ENCODE measurements at regions not wholly inside any gene's neighbourhood (a gene's known extent, or its start where the extent isn't known, plus 50 kb on each side); places are given as distances from the start of the nearest gene placed in this dataset.

GRCh38 chr2:239640676-239641578 lies 240.1 kb upstream of the HDAC4 start:
- no peak for DNase-seq

- no peak for DNase-seq
Observed at GRCh38 chr2:239640210-239640609, 239.4 kb upstream of the HDAC4 start.

- no peak for DNase-seq
Observed at GRCh38 chr2:239639421-239640185, 238.8 kb upstream of the HDAC4 start.

GRCh38 chr2:239638376-239638775 lies 237.6 kb upstream of the HDAC4 start:
- no peak for DNase-seq

- DNase-seq, result no peak
Observed at GRCh38 chr2:239636808-239637207, 236.0 kb upstream of the HDAC4 start.

GRCh38 chr2:239634769-239635168 lies 233.9 kb upstream of the HDAC4 start:
- DNase-seq, result no peak

GRCh38 chr2:239630618-239631286 lies 229.9 kb upstream of the HDAC4 start:
- no peak for DNase-seq

- no peak for DNase-seq
Observed at GRCh38 chr2:239629926-239630617, 229.3 kb upstream of the HDAC4 start.

- no peak for DNase-seq
Observed at GRCh38 chr2:239626961-239627592, 226.3 kb upstream of the HDAC4 start.

GRCh38 chr2:239625971-239626734 lies 225.3 kb upstream of the HDAC4 start:
- no peak for DNase-seq

- DNase-seq, result no peak
Observed at GRCh38 chr2:239625156-239625845, 224.5 kb upstream of the HDAC4 start.

GRCh38 chr2:239621611-239622010 lies 220.8 kb upstream of the HDAC4 start:
- no peak for DNase-seq

- no peak for DNase-seq
Observed at GRCh38 chr2:239619369-239619768, 218.5 kb upstream of the HDAC4 start.

GRCh38 chr2:239616729-239617128 lies 215.9 kb upstream of the HDAC4 start:
- DNase-seq, result no peak

- no peak for DNase-seq
Observed at GRCh38 chr2:239612133-239612532, 211.3 kb upstream of the HDAC4 start.

GRCh38 chr2:239611222-239611795 lies 210.5 kb upstream of the HDAC4 start:
- DNase-seq, result no peak

- no peak for DNase-seq
Observed at GRCh38 chr2:239610457-239611221, 209.8 kb upstream of the HDAC4 start.

GRCh38 chr2:239609607-239610310 lies 208.9 kb upstream of the HDAC4 start:
- no peak for DNase-seq

GRCh38 chr2:239609162-239609561 lies 208.3 kb upstream of the HDAC4 start:
- no peak for DNase-seq

Measured in NCI-H187 (cell line).